GM19240 (cell line): ENCODE measurements at regions not wholly inside any gene's neighbourhood (a gene's known extent, or its start where the extent isn't known, plus 50 kb on each side); places are given as distances from the start of the nearest gene placed in this dataset.
"Not testable (repeated sequence)": the region's sequence is repeated elsewhere in the genome, so short reads cannot be mapped to it uniquely, and the experiment has no call there.

Experiments
- DNase-seq: peaks from one replicate; pipeline ENCODE4 v3.0.0; 2011; ENCODE audit warnings: low spot score; ENCODE audit not compliant: insufficient read length

DNA sequence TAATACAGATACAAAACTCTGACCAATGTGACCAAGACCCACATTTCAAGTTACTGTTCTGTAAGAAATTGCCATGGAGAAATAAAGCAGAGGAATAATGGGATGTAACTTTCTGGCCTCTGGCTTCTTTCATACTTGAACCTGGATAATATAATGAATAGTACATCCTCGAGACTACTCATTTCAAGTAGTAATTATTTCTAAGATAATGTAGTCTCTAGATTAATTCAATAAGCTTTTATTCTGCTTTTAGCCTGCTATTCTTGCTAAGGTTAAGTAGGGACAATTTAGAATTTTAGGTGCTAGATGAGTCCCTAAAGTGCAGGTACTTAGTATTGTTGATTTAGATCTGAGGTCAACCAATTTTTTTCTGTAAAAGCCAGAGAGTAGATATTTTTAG is 178.7 kb upstream of the IL15 start:
- no peak for DNase-seq

DNA sequence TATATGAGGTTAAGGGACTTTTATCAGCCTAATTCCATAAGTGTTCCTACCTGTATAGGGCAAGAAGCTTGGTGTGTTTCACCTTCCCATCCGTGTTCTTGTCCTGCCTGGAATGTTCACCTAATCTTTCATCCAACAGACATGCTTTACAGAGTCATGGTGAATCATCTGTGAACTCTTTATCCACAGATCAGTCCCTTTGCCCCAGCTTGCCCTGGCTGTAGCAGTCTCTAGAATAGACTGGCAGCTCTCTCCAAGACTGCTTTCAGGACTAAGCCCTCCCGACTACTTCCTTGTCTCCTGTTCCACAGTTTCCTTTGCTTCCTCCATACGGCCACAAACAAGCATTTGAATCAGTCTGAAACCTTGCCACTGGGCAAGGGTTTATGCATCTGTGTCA is 177.9 kb upstream of the IL15 start:
- DNase-seq = no peak

DNA sequence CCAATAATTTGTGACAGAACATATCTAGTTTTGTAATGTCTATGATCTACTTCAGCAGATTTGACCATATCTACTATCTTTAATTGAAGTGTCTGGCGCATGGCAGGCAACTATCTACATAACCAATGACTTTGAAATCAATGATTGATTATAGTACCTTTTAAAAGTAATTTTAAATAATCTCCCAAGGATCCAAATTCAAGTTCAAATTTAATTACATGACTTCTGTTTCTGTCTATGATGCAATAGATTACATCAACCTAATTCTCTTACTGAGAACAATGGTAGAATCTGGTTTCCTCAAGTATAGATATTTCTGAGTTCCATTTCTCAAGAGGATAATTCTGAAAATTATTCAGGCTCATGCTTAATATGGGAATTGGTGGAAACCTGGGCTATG is 177.4 kb upstream of the IL15 start:
- no peak for DNase-seq

DNA sequence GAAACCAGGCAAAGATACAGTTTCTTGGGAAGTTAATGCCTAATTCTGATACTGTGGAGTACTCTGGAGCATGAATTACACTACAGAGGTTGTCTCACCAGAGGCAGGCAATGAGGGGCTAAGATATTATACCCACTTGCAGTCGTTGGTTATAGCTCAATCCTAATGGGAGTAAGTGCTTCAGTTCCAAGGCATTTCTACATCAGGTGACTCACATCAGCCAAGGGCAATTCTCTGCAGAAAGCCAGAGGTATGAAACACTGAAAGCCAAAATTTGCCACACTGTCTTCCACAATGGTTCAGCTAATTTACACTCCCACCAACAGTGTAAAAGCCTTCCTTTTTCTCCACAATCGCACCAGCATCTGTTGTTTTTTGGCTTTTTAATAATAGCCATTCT is 174.0 kb upstream of the IL15 start:
- DNase-seq = no peak

DNA sequence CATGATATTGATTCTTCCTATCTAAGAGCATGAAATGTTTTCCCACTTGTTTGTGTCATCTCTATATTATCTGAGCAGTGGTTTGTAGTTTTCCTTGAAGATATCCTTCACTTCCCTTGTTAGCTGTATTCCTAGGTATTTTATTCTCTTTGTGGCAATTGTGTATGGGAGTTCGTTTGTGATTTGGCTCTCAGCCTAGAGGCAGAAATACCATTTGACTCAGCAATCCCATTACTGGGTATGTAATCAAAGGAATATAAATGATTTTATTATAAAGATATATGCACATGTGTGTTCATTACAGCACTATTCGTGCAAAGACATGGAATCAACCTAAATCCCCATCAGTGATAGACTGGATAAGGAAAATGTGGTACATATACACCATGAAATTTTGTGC is 172.7 kb upstream of the IL15 start:
- DNase-seq = no peak

DNA sequence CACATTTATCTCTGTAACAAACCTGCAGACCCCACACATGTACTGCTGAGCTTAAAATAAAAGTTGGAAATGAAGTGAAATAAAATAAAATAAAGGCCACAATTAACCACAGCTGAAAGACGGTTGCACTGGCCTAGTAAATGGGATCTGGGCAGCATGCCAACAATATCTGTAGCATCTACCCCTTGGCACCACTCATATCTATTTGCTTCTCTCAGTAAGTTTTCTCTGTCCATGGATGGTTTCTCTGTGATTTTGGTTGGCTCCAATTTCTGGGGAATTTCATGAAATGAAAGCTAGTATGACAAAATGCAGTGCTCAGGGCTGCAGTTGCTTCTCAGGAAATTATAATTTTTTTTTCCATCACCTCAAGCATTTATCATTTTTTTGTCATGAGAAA is 172.0 kb upstream of the IL15 start:
- DNase-seq = no peak

DNA sequence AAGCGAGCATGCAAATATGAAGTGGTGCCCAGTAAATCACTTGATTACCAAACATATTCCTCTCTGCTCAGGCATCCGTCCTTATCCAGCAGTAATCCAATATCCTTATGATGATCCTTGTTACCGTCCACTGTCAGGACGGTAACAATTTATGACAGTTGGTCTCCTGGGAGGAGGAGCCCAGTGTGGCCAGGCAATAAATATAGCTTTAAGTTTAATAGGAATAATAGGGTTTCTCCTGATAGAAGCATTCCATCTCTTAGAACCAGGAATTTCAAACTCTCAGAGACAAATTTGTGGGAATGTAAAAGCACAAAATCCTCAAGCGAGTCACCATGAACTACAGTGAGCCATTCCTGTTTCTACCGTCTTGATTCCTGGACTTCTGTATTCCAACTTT is 171.2 kb upstream of the IL15 start:
- no peak for DNase-seq

DNA sequence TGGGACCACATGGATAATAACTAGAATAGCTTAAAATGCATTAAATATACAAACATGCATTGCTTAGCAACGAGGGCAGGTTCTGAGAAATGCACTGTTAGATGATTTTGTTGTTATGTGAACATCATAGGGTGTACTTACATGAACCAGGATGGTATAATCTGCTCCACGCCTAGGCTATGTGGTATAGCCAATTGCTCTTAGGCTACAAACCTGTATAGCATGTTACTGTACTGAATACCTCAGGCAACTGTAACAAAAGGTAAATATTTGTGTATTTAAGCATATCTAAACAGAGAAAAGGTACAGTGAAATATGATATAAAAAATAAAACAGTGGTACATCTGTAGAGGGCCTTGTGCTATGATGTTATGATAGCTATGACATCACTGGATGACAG is 169.2 kb upstream of the IL15 start:
- no peak for DNase-seq

DNA sequence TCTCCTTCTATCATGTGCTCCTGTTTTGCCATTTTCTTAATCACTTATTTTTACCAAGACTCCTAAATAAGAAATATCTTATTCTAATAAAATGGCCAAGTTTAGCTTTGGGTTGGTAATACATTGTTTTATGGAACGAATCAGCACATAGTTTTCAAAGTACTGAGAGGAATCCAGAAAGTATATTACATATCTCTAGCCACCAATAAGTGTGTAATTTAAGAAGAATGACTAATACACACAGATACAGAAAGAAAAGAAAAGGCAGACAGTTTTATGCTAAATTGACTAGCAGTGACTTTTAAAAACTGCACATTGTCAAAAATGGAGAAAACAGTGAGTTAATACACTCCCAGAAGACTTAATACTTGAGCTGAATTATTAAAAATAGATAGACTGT is 167.0 kb upstream of the IL15 start:
- DNase-seq = no peak

DNA sequence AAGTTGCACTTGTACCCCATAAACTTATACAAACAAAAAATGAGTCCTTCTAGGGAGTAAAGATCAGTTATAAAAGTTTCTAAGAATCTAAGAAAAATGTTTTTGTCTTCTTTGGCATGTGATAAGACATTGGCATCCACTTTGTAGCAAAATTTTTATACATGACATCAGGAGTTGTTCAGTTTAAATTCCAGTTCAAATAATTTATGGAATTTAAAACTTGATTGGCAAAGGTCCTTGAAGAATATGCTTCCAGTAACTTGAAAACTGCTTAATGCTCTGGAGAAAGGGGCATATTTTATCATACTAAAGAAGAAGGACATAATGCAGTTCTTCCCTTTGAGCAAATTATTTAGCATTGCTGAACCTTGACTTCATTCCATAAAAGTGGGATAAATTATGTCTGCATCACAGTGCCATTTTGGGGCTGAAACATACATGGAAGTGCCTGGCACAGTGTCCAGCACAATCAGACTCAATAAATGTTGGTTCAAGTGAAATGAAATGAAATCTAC is 163.3 kb upstream of the IL15 start:
- DNase-seq = no peak

DNA sequence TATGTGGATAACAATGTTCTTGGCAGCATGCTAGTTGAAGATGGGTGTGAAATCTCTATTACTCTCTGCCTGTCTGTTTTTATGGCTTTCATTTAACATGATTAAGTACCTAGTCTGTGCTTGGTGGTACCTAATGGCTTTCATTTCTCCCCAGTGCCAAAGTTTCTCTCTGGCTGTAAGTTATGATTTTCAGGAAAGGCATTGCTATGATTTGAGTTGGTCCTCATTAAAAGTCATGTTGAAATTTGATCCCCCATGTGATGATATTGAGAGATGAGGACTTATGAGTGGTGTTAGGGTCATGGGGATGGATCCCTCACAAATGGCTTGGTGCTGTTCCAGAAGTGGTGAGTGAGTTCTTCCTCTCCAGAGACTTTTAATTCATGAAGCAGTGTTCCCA is 162.4 kb upstream of the IL15 start:
- DNase-seq = no peak

DNA sequence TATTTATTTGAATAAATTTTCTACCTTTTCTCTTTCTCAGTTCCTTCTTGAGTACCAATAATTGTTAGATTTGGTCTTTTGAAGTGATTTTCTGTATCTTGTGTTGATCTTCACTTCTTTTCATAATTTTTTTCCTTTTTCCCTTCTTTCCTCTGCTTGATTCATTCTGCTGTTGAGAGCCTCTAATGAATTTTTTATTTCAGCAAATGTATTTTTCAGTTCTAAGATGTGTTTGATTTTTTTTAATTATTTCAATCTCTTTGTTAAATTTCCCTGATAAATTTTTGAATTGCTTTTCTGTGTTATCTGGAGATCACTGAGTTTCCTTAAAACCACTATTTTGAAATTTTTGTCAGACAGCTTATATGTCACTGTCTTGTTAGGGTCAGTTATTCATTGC is 155.4 kb upstream of the IL15 start:
- DNase-seq = no peak

DNA sequence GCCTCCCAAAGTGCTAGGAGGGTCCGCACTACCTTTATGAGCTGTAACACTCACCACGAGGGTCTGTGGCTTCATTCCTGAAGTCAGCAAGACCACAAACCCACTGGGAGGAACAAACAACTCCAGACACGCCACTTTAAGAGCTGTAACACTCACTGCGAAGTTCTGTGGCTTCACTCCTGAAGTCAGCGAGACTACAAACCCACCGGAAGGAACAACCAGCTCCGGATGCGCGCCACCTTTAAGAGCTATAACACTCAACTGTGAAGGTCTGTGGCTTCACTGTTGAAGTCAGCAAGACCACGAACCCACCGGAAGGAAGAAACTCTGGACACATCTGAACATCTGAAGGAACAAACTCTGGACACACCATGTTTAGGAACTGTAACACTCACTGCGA is 152.1 kb upstream of the IL15 start:
- not testable (repeated sequence) for DNase-seq

DNA sequence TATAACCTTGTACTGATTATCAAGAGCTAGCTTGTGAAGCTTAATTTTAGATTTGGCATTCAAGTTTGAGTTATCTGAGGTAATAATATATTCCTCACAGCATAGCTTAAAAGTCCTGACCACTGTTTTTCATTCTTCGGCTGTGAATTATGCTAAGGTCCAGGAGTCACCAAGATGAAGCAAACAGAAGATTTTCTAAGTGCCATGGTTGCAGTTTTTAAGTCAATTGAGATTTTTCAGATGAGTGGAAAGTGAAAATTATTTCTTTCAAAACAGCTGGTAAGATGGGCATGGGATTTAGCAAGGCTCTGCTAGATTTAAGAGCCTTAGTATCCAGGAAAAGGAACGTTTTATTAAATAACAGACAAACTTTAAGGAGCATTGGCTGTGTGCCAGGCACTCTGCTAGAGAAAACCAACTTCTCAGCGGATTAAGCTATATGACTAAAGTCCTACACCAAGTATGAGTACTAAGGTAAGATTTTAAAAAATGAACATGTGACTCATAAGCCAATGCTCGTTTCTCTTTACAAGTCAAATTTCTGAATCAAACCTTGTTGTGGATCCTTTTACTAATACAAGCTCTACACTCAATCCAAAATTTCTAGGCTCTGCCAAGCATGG is 149.9 kb upstream of the IL15 start:
- no peak for DNase-seq

DNA sequence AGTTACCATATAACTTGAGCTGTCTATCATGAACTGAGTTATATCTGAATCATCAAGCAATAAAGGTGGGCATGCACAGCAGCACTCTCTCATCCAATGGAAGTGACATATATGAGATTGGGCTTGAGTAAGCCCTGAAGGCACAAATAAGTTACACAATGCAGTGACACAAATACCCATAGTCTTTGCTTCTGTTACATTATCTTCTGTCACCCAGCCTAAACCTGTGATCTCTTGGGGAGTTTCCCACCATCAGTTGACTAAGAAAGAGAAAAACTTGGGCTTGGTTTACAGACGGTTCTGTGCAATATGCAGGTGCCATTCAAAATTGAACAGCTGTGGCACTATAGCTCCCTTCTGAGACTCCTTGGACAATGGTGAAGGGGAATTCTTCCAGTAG is 138.8 kb upstream of the IL15 start:
- DNase-seq = no peak

DNA sequence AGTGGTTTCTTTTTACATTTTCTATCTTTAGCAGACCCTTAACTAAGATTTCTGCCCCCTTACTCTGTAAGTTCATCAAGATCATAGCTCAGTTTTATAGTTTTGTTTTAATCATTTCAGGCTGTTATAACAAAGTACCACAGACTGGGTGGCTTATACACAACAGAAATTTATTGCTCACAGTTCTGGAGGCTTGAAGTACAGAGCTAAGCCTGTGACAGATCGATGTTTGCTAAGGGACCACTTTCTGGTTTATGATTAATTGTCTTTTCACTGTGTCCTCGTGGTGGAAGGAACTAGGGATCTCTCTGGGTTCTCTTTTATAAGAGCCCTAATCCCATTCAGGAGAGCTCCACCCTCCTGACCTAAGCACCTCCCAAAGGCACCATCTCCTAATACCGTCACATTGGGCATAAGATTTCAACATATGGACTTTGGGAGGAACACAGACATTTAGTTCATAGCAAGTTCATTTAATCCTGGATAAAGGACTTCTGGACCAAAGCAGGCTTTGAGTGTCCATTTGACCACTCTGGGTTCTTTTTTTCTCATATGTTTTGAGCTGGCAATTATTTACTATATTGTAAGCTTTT is 137.0 kb upstream of the IL15 start:
- DNase-seq = no peak

DNA sequence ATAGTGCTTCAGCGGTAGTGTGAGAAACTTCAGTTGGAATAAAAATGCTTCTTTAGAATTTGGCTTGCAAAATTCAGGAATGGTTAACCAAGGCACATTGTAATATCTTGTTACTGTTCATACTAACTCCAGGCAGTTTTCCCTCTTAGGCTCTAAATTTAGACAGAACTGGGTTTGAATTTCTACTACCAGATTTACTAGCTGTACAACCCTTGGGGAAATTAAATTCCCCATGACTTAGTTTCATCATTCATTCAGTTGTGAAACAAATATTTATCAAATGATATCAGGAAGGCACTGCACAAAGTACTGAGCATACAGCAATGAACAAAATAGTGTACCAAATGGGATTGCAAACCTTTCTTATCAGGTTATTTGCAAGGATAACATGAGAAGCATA is 135.0 kb upstream of the IL15 start:
- no peak for DNase-seq

DNA sequence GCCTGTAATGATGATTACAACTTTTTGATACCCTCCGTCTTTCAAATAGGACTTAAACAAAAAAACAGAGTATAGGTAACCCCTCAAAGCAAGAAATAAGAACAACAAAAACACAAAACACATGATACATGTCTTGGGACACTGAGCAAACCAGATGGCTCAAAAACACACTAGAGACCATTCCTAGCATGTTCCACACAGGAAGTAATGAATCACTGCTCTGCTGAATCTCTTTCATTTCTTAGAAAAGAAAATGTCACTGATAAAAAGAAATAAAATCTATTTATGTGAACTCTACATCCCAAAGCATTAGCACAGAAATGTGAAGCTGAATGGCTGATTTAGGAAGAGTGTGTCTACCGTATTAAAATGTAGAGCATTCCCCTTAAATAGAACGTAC is 134.5 kb upstream of the IL15 start:
- DNase-seq = no peak

DNA sequence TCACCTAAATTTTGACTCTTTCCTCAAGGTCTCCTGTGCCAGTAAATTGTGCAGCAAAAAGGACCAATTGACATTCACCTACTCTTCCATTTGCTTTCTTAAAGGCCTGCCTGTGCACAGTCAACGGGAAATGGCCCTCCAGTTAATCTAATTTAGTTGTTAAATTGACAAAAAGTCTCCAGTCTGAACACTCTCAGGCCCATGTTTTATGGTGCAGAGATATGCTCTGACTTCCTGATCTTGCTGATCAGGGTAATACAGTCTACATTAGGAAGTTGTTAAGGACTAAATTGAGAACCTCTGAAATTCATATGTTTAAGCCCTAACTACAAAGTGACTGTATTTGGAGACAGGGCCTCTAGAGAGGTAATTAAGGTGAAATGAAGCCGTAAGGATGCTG is 133.6 kb upstream of the IL15 start:
- DNase-seq = no peak

DNA sequence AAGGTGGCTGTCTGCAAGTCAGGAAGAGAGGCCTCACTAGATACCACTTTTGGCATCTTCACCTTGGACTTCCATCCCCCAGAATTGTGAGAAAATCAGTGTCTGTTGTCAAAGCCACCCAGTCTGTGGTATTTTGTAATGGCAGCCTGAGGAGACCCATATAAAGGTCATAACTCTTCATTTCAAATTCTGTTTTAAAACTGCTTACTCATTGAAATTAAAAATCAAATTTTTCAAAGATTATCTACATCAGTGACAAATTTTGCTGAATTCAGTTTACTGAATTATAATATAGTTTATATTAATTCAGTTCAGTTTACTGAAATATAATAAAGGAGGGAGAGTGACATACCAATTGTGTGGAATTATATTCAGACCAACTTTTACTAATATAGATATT is 133.1 kb upstream of the IL15 start:
- no peak for DNase-seq

DNA sequence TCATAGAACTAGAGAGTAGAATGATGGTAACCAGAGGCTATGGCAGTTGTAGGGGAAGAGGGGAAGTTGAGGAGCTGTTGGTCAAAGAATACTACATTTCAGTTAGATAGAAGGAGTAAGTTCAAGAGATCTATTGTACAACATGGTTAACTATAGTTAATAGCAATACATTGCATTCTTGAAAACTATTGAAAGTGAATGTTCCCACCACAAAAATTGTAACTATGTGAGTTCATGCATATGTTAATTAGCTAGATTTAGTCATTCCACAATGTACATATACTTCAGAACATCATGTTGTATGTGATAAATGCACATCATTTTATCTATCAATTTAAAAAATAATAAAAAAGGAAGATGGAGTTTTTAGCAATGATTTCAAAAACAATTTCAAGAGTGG is 125.3 kb upstream of the IL15 start:
- no peak for DNase-seq

DNA sequence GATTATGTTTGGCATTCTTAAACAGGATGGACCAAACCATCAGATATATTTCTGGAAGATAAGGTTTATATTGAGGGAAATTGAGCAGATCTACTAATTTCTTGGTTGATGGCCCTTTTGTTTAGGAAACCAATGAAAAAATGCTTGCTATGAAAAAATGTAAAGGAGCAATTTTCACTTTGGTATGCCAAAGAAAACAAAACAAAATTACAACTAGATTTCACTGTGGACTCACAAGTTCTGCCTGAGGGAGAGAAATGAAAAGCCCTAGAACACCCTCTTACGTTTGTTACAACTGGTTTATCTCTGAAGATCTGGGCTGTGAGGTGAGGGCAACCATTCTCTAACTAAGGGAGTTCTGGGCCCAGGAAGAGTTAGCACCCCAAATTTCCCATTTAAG is 122.5 kb upstream of the IL15 start:
- no peak for DNase-seq

DNA sequence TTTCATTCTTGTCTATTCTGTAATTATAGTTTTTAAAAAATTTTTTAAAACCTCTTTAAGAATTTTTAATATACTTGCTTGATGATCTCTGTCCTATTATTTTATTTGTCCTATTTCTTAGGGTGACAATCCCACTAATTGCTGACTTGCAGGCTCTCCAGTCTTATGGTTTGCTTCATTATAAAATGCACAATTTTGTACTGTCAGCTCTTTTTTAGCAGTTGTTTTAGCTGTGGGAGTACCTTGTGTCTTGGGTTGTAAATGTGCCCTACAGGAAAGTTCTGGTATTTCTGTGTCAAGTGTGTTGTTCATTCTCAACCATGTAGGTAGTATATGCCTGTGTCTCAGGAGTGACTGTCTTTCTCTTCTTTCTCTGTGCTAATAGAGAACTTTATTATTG is 118.2 kb upstream of the IL15 start:
- DNase-seq = no peak

DNA sequence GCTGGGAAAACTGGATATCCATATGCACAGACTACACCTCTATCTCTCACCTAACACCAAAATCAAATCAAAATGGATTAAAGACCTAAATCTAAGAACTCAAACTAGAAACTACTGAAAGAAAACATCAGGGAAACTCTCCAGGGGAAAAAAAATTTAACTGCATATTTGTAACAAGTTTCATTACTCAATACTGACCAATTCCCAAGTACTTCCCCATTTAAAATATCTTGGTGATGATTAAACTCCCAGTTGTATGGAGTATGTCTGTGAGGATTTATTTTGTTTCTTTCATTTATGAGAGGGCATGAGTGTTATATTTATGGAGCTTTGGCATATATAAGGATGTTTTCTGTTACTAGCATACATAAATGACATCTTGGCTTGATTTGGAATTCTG is 112.3 kb upstream of the IL15 start:
- no peak for DNase-seq
